Astrocyte of the spinal cord (primary cell): ENCODE measurements at regions not wholly inside any gene's neighbourhood (a gene's known extent, or its start where the extent isn't known, plus 50 kb on each side); places are given as distances from the start of the nearest gene placed in this dataset.

Experiments used
- DNase-seq: peaks from one replicate; pipeline ENCODE4 v3.0.0; 2011; ENCODE audit warnings: low read depth, low spot score
- H3K4me3 ChIP-seq: 2 replicates; pipeline ENCODE4 v1.5.1; 2011; ENCODE audit warnings: low read depth, mild to moderate bottlenecking, low read length, moderate library complexity
- in situ Hi-C: cut with HindIII; loops from 2 replicates; pipeline ENCODE4 v1.10.0; 2017; ENCODE audit warnings: low sequenced_read_pairs
- TF ChIP-seq, protein P1 (sequence below): IDR thresholded peaks from 2 replicates; pipeline ENCODE4 v1.5.1; 2012; ENCODE audit warnings: low read depth, mild to moderate bottlenecking, low read length, inconsistent platforms

GRCh38 chr13:60869225-60869624 is 472.2 kb downstream of the TDRD3 start:
- H3K4me3 ChIP-seq, result no peak overlapping the region
- no peak for DNase-seq
- TF ChIP-seq, protein P1, sequence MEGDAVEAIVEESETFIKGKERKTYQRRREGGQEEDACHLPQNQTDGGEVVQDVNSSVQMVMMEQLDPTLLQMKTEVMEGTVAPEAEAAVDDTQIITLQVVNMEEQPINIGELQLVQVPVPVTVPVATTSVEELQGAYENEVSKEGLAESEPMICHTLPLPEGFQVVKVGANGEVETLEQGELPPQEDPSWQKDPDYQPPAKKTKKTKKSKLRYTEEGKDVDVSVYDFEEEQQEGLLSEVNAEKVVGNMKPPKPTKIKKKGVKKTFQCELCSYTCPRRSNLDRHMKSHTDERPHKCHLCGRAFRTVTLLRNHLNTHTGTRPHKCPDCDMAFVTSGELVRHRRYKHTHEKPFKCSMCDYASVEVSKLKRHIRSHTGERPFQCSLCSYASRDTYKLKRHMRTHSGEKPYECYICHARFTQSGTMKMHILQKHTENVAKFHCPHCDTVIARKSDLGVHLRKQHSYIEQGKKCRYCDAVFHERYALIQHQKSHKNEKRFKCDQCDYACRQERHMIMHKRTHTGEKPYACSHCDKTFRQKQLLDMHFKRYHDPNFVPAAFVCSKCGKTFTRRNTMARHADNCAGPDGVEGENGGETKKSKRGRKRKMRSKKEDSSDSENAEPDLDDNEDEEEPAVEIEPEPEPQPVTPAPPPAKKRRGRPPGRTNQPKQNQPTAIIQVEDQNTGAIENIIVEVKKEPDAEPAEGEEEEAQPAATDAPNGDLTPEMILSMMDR, result no peak
- in situ Hi-C loops, result no loop called here

DNA sequence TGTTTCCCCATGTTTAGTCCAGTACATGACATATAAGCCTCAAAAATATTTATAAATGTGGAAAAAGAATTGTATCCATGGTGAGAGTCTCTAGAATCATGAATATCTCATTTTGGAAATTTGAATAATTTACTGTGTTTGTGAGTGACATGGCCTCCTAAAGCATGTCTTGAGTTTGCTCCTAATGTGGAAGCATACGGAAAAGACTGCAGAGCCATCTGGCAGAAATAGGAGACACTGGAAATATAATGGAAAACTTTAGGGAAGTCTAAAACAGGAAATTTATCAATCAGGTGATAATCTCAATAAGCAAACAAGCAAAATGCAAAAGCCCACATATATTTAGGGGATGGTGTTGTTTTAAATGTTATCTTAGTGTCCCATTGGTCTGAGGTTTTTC is 465.0 kb downstream of the TDRD3 start:
- no peak for DNase-seq
- TF ChIP-seq, protein P1, result no peak
- H3K4me3 ChIP-seq, result no peak overlapping the region
- in situ Hi-C loops, result no loop called here

DNA sequence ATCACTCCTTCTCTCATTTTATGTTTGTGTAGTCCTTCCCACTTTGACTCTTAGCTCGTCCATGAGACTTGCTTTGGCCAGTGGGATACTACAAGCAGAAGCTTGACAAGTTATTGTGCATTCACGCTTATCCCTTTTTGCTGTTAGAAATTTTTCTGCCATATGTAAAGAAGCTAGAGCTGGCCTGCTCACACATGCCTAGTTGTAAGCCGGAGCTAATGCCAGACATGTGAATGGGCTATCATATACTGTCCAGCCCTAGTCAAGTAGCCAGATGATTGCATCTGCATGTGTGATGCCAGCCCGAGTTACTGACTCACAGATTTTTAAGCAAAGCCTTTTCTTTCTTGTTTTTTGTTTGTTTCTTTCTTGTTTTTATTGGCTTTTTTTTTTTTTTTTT is 460.7 kb downstream of the TDRD3 start:
- H3K4me3 ChIP-seq, result no peak overlapping the region
- DNase-seq, result no peak
- in situ Hi-C loops, result no loop called here
- TF ChIP-seq, protein P1, result no peak

- no peak for DNase-seq
- TF ChIP-seq, protein P1, result no peak
- no peak overlapping the region for H3K4me3 ChIP-seq
- in situ Hi-C loops, result no loop called here
Observed at GRCh38 chr13:60852886-60853285, 455.9 kb downstream of the TDRD3 start.

DNA sequence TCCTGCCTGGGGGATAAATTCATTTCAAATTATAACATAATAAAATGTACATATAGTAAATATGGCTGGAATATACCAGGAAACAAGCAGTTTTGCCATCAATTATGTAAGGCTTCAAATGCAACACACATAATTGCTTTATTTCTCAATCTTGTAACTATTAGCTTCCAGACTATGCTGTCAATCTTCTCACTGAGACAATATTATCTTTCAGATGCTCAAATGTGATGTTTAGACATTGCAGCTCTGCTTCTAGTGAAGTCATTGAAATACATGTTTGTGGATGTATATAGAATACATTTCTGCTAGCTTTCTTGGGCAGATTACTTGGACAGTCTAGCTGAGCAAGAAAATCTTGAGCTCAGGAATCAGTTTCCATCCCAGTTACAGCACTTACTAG is 454.4 kb downstream of the TDRD3 start:
- H3K4me3 ChIP-seq, result no peak overlapping the region
- in situ Hi-C loops, result no loop called here
- TF ChIP-seq, protein P1, result no peak
- no peak for DNase-seq

GRCh38 chr13:60850526-60850925 is 453.5 kb downstream of the TDRD3 start:
- in situ Hi-C loops, result no loop called here
- H3K4me3 ChIP-seq, result no peak overlapping the region
- DNase-seq, result no peak
- TF ChIP-seq, protein P1, result no peak

DNA sequence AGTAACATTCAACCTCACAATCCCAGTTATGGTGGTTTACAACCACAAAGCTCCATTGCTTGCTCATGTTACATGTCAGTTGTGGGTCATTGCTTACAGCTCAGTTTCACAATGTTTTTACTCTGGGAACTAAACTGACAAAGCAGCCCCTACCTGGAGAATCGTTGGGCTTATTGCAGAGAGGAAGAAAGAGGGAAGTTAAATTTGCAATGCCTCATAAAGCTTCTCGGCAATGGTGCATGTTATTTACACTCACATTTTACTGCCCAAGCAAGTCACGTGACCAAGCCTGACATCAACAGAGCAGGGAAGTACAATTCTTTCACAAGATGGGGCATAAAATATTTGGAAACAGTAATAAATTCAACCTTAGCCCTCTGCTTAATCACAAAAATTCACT is 441.6 kb downstream of the TDRD3 start:
- no peak for DNase-seq
- in situ Hi-C loops, result no loop called here
- H3K4me3 ChIP-seq, result no peak overlapping the region
- TF ChIP-seq, protein P1, result no peak
